Vagina (tissue), 2 donors: ENCODE measurements at regions not wholly inside any gene's neighbourhood (a gene's known extent, or its start where the extent isn't known, plus 50 kb on each side); places are given as distances from the start of the nearest gene placed in this dataset.

Experiments
- CTCF ChIP-seq, 3 experiments: fragments of 450-650 bp in 2 of 3; fragments of 200-600 bp in 1 of 3; sonication (generic) in 1 of 3; IDR thresholded peaks; one replicate each; pipeline ENCODE4 v1.5.1; 2017 to 2019; ENCODE audit warnings: antibody characterized with exemption in 3 of 3, mild to moderate bottlenecking in 2 of 3, moderate library complexity in 2 of 3
- POLR2A ChIP-seq, 2 donors: fragments of 450-650 bp; IDR thresholded peaks; one replicate each; pipeline ENCODE4 v1.6.1; 2017; ENCODE audit warnings: antibody characterized with exemption in 2 of 2, mild to moderate bottlenecking in 2 of 2, moderate library complexity in 2 of 2
- POLR2AphosphoS5 ChIP-seq, 2 donors: sonication (generic); formaldehyde crosslinking; IDR thresholded peaks; one replicate each; pipeline ENCODE4 v1.9.0; 2017; ENCODE audit warnings: antibody characterized with exemption in 2 of 2, mild to moderate bottlenecking in 2 of 2, low read depth in 1 of 2; ENCODE audit not compliant: insufficient read depth in 1 of 2

GRCh38 chrX:122934131-122934530, 249.9 kb upstream of the GRIA3 start:
- TF ChIP-seq CTCF (IDR thresholded peaks at IDR 0.05), result no peak
- no peak for TF ChIP-seq POLR2A (IDR thresholded peaks at IDR 0.05)
- TF ChIP-seq POLR2AphosphoS5 (IDR thresholded peaks at IDR 0.05; ENCODE audit: insufficient read depth in 1 of 2, low read depth in 1 of 2), result no peak
